Hepatocyte (in vitro differentiated cells): ENCODE measurements at regions not wholly inside any gene's neighbourhood (a gene's known extent, or its start where the extent isn't known, plus 50 kb on each side); places are given as distances from the start of the nearest gene placed in this dataset.

Experiments used
- DNase-seq: peaks from one replicate; pipeline ENCODE4 v3.0.0-alpha.2; 2016; ENCODE audit warnings: low spot score
- H2AFZ ChIP-seq: fragments of 200-600 bp; sonication (generic); 2 replicates; pipeline ENCODE4 v1.6.0; 2016; ENCODE audit warnings: antibody characterized with exemption, mild to moderate bottlenecking
- H3K27ac ChIP-seq: fragments of 200-600 bp; sonication (generic); 2 replicates; pipeline ENCODE4 v1.5.1; 2016; ENCODE audit warnings: mild to moderate bottlenecking
- H3K27me3 ChIP-seq: fragments of 200-600 bp; sonication (generic); 2 replicates; pipeline ENCODE4 v1.6.1; 2016
- H3K36me3 ChIP-seq: fragments of 200-600 bp; sonication (generic); replicated peaks from 2 replicates; pipeline ENCODE4 v1.5.1; 2016; ENCODE audit warnings: low read depth; ENCODE audit not compliant: insufficient read depth
- H3K4me1 ChIP-seq: fragments of 200-600 bp; sonication (generic); 2 replicates; pipeline ENCODE4 v1.5.1; 2016; ENCODE audit warnings: mild to moderate bottlenecking, moderate library complexity; ENCODE audit not compliant: insufficient read depth
- H3K4me2 ChIP-seq: fragments of 200-600 bp; sonication (generic); 2 replicates; pipeline ENCODE4 v1.6.0; 2016
- H3K4me3 ChIP-seq: fragments of 200-600 bp; sonication (generic); 2 replicates; pipeline ENCODE4 v1.5.1; 2016; ENCODE audit warnings: mild to moderate bottlenecking
- H3K79me2 ChIP-seq: fragments of 200-600 bp; sonication (generic); 2 replicates; pipeline ENCODE4 v1.6.0; 2017; ENCODE audit warnings: mild to moderate bottlenecking
- H3K9me2 ChIP-seq: fragments of 200-600 bp; sonication (generic); replicated peaks from 2 replicates; pipeline ENCODE4 v1.6.0; 2017; ENCODE audit warnings: mild to moderate bottlenecking; ENCODE audit not compliant: insufficient read depth
- H3K9me3 ChIP-seq: fragments of 200-600 bp; sonication (generic); 2 replicates; pipeline ENCODE4 v1.5.1; 2016; ENCODE audit warnings: low read depth, mild to moderate bottlenecking
- H4K20me1 ChIP-seq: fragments of 200-600 bp; sonication (generic); 2 replicates; pipeline ENCODE4 v1.6.0; 2016; ENCODE audit warnings: mild to moderate bottlenecking; ENCODE audit not compliant: insufficient read depth, poor library complexity, severe bottlenecking
- EZH2 ChIP-seq: fragments of 200-600 bp; sonication (generic); IDR thresholded peaks from 2 replicates; pipeline ENCODE4 v1.6.1; 2016; ENCODE audit warnings: antibody characterized with exemption, mild to moderate bottlenecking, borderline replicate concordance
- EZH2phosphoT487 ChIP-seq: fragments of 200-600 bp; sonication (generic); IDR thresholded peaks from one replicate; pipeline ENCODE4 v1.6.1; 2018; ENCODE audit warnings: antibody characterized with exemption, mild to moderate bottlenecking, low read depth, moderate library complexity; ENCODE audit not compliant: unreplicated experiment, severe bottlenecking
- WGBS: methylation state at CpG from one replicate; pipeline ENCODE4 v1.1.6; 2016; ENCODE audit warnings: low lambda C conversion rate; ENCODE audit errors: missing lambda C conversion rate; 5-methylcytosine and 5-hydroxymethylcytosine counted together
- TF ChIP-seq, protein P1 (sequence below): fragments of 200-600 bp; sonication (generic); IDR thresholded peaks from 2 replicates; pipeline ENCODE4 v1.5.1; 2016; ENCODE audit warnings: antibody characterized with exemption, mild to moderate bottlenecking; ENCODE audit not compliant: poor library complexity

DNA sequence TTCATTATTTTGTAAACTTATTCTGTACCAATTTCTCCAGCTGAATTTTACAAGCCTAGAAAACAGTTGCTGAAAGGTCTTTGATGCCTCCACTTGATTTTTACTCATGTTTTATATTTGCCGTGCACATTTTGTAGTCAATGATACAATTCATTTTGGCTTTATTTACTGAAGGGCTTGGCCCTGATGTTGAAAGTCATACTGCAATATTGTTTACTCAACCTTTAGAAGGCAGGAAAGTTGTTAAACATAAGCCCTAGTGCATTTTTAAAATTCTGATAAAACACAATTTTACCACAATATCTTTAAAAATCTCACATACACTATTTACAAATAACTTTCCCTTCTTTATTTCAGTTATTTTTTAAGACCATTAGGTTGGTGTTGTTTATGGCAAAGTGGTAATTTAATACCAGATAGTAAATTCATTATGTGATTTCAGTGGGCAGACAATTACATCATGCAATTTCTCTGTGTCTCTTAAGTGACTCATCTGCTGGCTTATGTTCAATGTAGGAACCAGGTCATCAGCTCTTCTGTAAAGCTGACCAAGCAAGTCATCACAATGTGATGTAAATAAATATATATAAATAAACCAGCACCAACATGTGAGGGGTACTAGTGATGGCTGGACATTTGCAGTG lies 121.1 kb upstream of the SLC35B3 start:
- Histone ChIP-seq H3K9me2 (no peaks in the 10 kb centered on the region), H3K27ac (peak overlapping the region; percentile 19), H4K20me1 (no peaks in the 10 kb centered on the region), H3K4me2 (no peak overlapping the region), H3K4me3 (no peak overlapping the region), H3K4me1 (no peaks in the 10 kb centered on the region), H2AFZ (no peak overlapping the region), H3K27me3 (no peaks in the 10 kb centered on the region), H3K36me3 (no peaks in the 10 kb centered on the region), H3K9me3 (no peaks in the 10 kb centered on the region), H3K79me2 (no peaks in the 10 kb centered on the region)
- WGBS: 35% methylated on average over 1 of the region's 1 CpG
- DNase-seq: peak; percentile 48
- TF ChIP-seq, protein P1, sequence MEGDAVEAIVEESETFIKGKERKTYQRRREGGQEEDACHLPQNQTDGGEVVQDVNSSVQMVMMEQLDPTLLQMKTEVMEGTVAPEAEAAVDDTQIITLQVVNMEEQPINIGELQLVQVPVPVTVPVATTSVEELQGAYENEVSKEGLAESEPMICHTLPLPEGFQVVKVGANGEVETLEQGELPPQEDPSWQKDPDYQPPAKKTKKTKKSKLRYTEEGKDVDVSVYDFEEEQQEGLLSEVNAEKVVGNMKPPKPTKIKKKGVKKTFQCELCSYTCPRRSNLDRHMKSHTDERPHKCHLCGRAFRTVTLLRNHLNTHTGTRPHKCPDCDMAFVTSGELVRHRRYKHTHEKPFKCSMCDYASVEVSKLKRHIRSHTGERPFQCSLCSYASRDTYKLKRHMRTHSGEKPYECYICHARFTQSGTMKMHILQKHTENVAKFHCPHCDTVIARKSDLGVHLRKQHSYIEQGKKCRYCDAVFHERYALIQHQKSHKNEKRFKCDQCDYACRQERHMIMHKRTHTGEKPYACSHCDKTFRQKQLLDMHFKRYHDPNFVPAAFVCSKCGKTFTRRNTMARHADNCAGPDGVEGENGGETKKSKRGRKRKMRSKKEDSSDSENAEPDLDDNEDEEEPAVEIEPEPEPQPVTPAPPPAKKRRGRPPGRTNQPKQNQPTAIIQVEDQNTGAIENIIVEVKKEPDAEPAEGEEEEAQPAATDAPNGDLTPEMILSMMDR: no peak
- TF ChIP-seq EZH2phosphoT487: no peak
- TF ChIP-seq EZH2: no peak

DNA sequence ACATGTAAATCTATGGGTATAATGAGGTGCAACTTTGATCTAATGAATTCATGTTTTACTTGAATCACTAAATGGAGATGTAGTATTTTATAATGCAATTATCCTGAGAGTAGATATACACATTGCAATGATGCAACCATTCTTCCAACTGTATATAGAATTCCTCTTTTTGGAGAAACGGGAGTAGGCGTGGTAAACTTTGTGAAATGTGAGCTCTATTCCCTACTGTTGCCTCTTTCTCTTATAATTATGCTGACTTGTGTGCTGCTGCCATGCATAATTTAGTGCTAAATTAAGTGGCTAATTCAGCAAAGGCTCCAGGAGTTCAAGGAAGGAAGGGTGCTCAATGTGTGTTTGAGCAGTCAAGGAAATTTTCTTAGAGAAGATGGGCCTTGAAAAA lies 116.6 kb upstream of the SLC35B3 start:
- Histone ChIP-seq H3K79me2 (no peaks in the 10 kb centered on the region), H3K4me2 (no peak overlapping the region)
- TF ChIP-seq, protein P1: no peak
- TF ChIP-seq EZH2phosphoT487 (no peak), EZH2 (no peak)

DNA sequence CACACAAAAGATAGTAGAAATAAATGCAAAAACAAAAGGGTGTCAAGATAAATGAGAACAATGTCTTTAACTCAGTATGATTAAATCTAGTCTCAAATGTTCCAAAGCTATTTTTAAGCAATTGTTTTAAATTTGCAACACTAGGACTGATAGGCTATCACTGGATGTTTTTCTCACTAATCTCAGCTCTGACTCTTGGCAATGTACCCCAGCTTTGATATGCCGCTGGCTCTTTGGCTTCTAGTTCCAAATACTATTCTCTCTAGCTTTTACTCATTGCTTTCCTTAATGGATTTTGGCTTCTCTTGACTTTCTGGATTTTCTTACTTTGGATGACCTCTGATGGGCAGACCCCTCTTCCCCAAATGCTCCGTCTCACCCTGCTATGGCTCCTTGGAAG lies 116.0 kb upstream of the SLC35B3 start:
- H3K9me2 ChIP-seq: no peaks in the 10 kb centered on the region
- no peaks in the 10 kb centered on the region for H3K36me3 ChIP-seq
- H3K4me2 ChIP-seq: no peak overlapping the region
- TF ChIP-seq EZH2 (no peak), EZH2phosphoT487 (no peak)
- TF ChIP-seq, protein P1: no peak
- H3K27me3 ChIP-seq: no peaks in the 10 kb centered on the region
- H3K27ac ChIP-seq: no peak overlapping the region
- WGBS: 96% methylated on average over 2 of the region's 2 CpGs
- no peaks in the 10 kb centered on the region for H4K20me1 ChIP-seq
- H3K9me3 ChIP-seq: no peaks in the 10 kb centered on the region
- no peaks in the 10 kb centered on the region for H3K79me2 ChIP-seq
- no peak overlapping the region for H3K4me3 ChIP-seq
- no peak overlapping the region for H2AFZ ChIP-seq
- DNase-seq: no peak
- H3K4me1 ChIP-seq: no peaks in the 10 kb centered on the region

More for the DNA sequence above, 116.6 kb upstream of the SLC35B3 start:
- no peak for DNase-seq
- H3K9me2 ChIP-seq: no peaks in the 10 kb centered on the region
- H3K4me1 ChIP-seq: no peaks in the 10 kb centered on the region
- H3K4me3 ChIP-seq: no peak overlapping the region
- H4K20me1 ChIP-seq: no peaks in the 10 kb centered on the region
- H2AFZ ChIP-seq: no peak overlapping the region
- 75% methylated on average over 2 of the region's 2 CpGs for WGBS
- no peaks in the 10 kb centered on the region for H3K9me3 ChIP-seq
- no peaks in the 10 kb centered on the region for H3K36me3 ChIP-seq
- no peak overlapping the region for H3K27ac ChIP-seq
- H3K27me3 ChIP-seq: no peaks in the 10 kb centered on the region
